ENCODE measurements at regions not wholly inside any gene's neighbourhood (a gene's known extent, or its start where the extent isn't known, plus 50 kb on each side); places are given as distances from the start of the nearest gene placed in this dataset.

- TF ChIP-seq CTCF (IDR thresholded peaks at IDR 0.05; ENCODE audit: insufficient read depth, low read length), result no peak
- TF ChIP-seq SPI1 (IDR thresholded peaks at IDR 0.05; ENCODE audit: borderline replicate concordance, low read depth), result no peak
- TF ChIP-seq REST (IDR thresholded peaks at IDR 0.05; ENCODE audit: insufficient replicate concordance, low read depth), result no peak
These were observed 702.6 kb upstream of the CDH8 start for GRCh38 chr16:62738666-62739460.

All from HL-60 (cell line).